Fibroblast of mammary gland (primary cell): ENCODE measurements at regions not wholly inside any gene's neighbourhood (a gene's known extent, or its start where the extent isn't known, plus 50 kb on each side); places are given as distances from the start of the nearest gene placed in this dataset.

ENCODE experiments used
- DNase-seq: peaks from one replicate; pipeline ENCODE4 v3.0.0-alpha.2; 2010; ENCODE audit warnings: low read depth
- H3K4me3 ChIP-seq: 2 replicates; pipeline ENCODE4 v1.5.1; 2011; ENCODE audit warnings: low read depth, mild to moderate bottlenecking, low read length, moderate library complexity; ENCODE audit not compliant: control insufficient read depth
- TF ChIP-seq, protein P1 (sequence below): conservative IDR thresholded peaks from 2 replicates; pipeline ENCODE4 v1.5.1; 2011; ENCODE audit warnings: low read depth, low read length, inconsistent platforms; ENCODE audit not compliant: control insufficient read depth, insufficient read depth

DNA sequence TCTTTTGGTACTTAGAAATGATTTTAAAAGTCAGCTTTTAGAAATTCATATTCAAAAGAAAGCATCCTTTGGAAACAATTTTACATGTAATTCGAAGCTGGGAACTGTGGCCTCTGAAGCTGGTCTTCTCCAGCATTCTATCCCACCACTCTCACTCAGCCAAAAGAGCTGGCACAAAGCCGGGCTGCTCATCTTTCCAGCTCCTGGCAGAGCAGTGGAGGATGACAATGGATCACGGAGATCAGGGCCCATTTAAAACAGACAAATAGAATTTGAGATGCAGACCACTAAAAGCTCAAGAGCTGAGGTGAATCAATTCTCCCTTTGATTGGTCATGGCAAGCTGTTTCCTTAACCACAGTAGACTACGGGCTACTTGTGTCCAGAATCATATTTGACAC lies 60.6 kb downstream of the OTOR start:
- no peak overlapping the region for H3K4me3 ChIP-seq
- DNase-seq: no peak
- TF ChIP-seq, protein P1, sequence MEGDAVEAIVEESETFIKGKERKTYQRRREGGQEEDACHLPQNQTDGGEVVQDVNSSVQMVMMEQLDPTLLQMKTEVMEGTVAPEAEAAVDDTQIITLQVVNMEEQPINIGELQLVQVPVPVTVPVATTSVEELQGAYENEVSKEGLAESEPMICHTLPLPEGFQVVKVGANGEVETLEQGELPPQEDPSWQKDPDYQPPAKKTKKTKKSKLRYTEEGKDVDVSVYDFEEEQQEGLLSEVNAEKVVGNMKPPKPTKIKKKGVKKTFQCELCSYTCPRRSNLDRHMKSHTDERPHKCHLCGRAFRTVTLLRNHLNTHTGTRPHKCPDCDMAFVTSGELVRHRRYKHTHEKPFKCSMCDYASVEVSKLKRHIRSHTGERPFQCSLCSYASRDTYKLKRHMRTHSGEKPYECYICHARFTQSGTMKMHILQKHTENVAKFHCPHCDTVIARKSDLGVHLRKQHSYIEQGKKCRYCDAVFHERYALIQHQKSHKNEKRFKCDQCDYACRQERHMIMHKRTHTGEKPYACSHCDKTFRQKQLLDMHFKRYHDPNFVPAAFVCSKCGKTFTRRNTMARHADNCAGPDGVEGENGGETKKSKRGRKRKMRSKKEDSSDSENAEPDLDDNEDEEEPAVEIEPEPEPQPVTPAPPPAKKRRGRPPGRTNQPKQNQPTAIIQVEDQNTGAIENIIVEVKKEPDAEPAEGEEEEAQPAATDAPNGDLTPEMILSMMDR: no peak

- TF ChIP-seq, protein P1: no peak
- DNase-seq: no peak
- H3K4me3 ChIP-seq: no peak overlapping the region
Measured at GRCh38 chr20:16810216-16810615, 62.1 kb downstream of the OTOR start.

GRCh38 chr20:16816192-16816591 lies 68.0 kb downstream of the OTOR start:
- TF ChIP-seq, protein P1: no peak
- no peak overlapping the region for H3K4me3 ChIP-seq
- no peak for DNase-seq

DNA sequence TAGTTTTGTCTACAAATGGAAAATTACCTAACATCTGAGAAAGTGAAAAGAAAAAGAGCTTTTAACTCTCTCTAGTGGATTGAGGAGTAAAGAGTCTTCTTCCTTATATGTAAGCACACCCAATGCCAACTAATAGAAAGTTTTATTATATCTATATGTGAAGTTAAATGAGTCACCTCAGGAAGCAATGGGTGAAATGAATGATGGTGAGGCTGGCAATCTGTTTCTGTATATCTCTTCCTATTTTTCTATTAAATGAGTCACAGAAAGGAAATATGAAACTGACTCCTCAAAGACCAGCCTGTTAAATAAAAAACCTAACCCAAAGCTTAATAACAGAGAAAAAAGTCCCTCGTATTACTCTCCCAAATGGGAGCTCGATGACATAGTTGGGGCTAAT lies 71.3 kb downstream of the OTOR start:
- DNase-seq: no peak
- TF ChIP-seq, protein P1: no peak

GRCh38 chr20:16821211-16822089 lies 73.3 kb downstream of the OTOR start:
- TF ChIP-seq, protein P1: peak; percentile 96
- DNase-seq: peak; percentile 43
- H3K4me3 ChIP-seq: no peak overlapping the region

More for the DNA sequence above, 71.3 kb downstream of the OTOR start:
- H3K4me3 ChIP-seq: no peak overlapping the region

DNA sequence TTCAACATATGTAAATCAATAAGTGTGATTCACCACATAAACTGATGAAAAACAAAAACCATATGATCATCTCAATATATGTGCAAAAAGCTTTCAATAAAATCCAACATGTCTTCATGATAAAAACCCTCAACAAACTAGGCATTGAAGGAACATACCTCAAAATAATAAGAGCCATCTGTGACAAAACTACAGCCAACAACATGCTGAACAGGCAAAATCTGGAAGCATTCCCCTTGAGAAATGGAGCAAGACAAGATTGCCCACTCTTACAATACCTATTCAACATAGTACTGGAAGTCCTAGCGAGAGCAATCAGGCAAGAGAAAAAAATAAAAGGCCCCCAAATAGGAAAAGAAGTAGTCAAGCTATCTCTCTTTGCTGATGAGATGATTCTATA lies 76.5 kb downstream of the OTOR start:
- DNase-seq: no peak
- H3K4me3 ChIP-seq: no peak overlapping the region
- TF ChIP-seq, protein P1: no peak
